H9 (cell line): ENCODE measurements at regions not wholly inside any gene's neighbourhood (a gene's known extent, or its start where the extent isn't known, plus 50 kb on each side); places are given as distances from the start of the nearest gene placed in this dataset.

Experiments
- DNase-seq: peaks from one replicate; pipeline ENCODE4 v3.0.0-alpha.2; 2017
- H2AFZ ChIP-seq: one replicate; pipeline ENCODE4 v1.6.1; 2013; ENCODE audit warnings: mild to moderate bottlenecking, low read length, control low read depth, moderate library complexity
- H2AK5ac ChIP-seq: 2 replicates; pipeline ENCODE4 v1.6.1; 2013; ENCODE audit warnings: low read length, control low read depth, mixed read lengths; ENCODE audit not compliant: insufficient read length
- H2BK120ac ChIP-seq: one replicate; pipeline ENCODE4 v1.6.1; 2013; ENCODE audit warnings: low read depth, mild to moderate bottlenecking, low read length, control low read depth, inconsistent platforms; ENCODE audit not compliant: poor library complexity, severe bottlenecking
- H2BK12ac ChIP-seq: 2 replicates; pipeline ENCODE4 v1.6.1; 2013; ENCODE audit warnings: low read length, control low read depth, mixed read lengths, low read depth; ENCODE audit not compliant: insufficient read length
- H2BK15ac ChIP-seq: 2 replicates; pipeline ENCODE4 v1.6.1; 2013; ENCODE audit warnings: low read depth, low read length, control low read depth
- H2BK20ac ChIP-seq: one replicate; pipeline ENCODE4 v1.6.1; 2013; ENCODE audit warnings: low read depth, mild to moderate bottlenecking, low read length, control low read depth, inconsistent platforms; ENCODE audit not compliant: poor library complexity, severe bottlenecking
- H2BK5ac ChIP-seq: 2 replicates; pipeline ENCODE4 v1.6.1; 2013; ENCODE audit warnings: low read length, control low read depth, mixed read lengths; ENCODE audit not compliant: insufficient read length
- H3K14ac ChIP-seq: 2 replicates; pipeline ENCODE4 v1.6.1; 2013; ENCODE audit warnings: low read length, control low read depth; ENCODE audit not compliant: insufficient read depth
- H3K18ac ChIP-seq: 2 replicates; pipeline ENCODE4 v1.6.1; 2013; ENCODE audit warnings: low read depth, mild to moderate bottlenecking, mixed read lengths, low read length, control low read depth; ENCODE audit not compliant: insufficient read length
- H3K23ac ChIP-seq: 2 replicates; pipeline ENCODE4 v1.6.1; 2013; ENCODE audit warnings: low read length, control low read depth, mixed read lengths, low read depth; ENCODE audit not compliant: insufficient read length
- H3K23me2 ChIP-seq: 2 replicates; pipeline ENCODE4 v1.6.1; 2013; ENCODE audit warnings: low read depth, mild to moderate bottlenecking, mixed read lengths, low read length, control low read depth; ENCODE audit not compliant: insufficient read length, poor library complexity, severe bottlenecking
- H3K27ac ChIP-seq: 2 replicates; pipeline ENCODE4 v1.5.1; 2013; ENCODE audit warnings: low read length, control low read depth, mixed read lengths, low read depth; ENCODE audit not compliant: insufficient read length
- H3K27me3 ChIP-seq: 2 replicates; pipeline ENCODE4 v1.6.1; 2013; ENCODE audit warnings: low read length, control low read depth, inconsistent platforms; ENCODE audit not compliant: insufficient read depth
- H3K4ac ChIP-seq: 2 replicates; pipeline ENCODE4 v1.6.1; 2013; ENCODE audit warnings: low read depth, mild to moderate bottlenecking, control low read depth, inconsistent platforms, low read length, moderate library complexity
- H3K4me1 ChIP-seq: 2 replicates; pipeline ENCODE4 v1.6.1; 2013; ENCODE audit warnings: low read length, control low read depth, inconsistent platforms; ENCODE audit not compliant: insufficient read depth
- H3K4me2 ChIP-seq: 2 replicates; pipeline ENCODE4 v1.6.1; 2013; ENCODE audit warnings: low read length, control low read depth, mixed read lengths; ENCODE audit not compliant: insufficient read length, insufficient read depth
- H3K56ac ChIP-seq: 2 replicates; pipeline ENCODE4 v1.6.1; 2013; ENCODE audit warnings: low read depth, mild to moderate bottlenecking, mixed read lengths, low read length, control low read depth; ENCODE audit not compliant: insufficient read length
- H3K79me1 ChIP-seq: 2 replicates; pipeline ENCODE4 v1.6.1; 2013; ENCODE audit warnings: low read depth, mild to moderate bottlenecking, moderate library complexity, low read length, control low read depth, inconsistent platforms; ENCODE audit not compliant: insufficient read depth, poor library complexity, severe bottlenecking
- H3K79me2 ChIP-seq: 2 replicates; pipeline ENCODE4 v1.6.1; 2013; ENCODE audit warnings: low read length, control low read depth, inconsistent platforms; ENCODE audit not compliant: insufficient read depth
- H3K9ac ChIP-seq: 2 replicates; pipeline ENCODE4 v1.6.1; 2013; ENCODE audit warnings: low read length, control low read depth, mixed read lengths; ENCODE audit not compliant: insufficient read length; ENCODE audit errors: extremely low read depth
- H3K9me3 ChIP-seq: one replicate; pipeline ENCODE4 v1.6.1; 2013; ENCODE audit warnings: low read depth, low read length, inconsistent platforms; ENCODE audit not compliant: control insufficient read depth
- H3T11ph ChIP-seq: one replicate; pipeline ENCODE4 v1.6.1; 2013; ENCODE audit warnings: mild to moderate bottlenecking, low read length, control low read depth, inconsistent platforms
- H4K20me1 ChIP-seq: one replicate; pipeline ENCODE4 v1.6.1; 2013; ENCODE audit not compliant: control insufficient read depth, insufficient read length, insufficient read depth
- H4K5ac ChIP-seq: 2 replicates; pipeline ENCODE4 v1.6.1; 2013; ENCODE audit warnings: low read depth, mild to moderate bottlenecking, mixed read lengths, low read length, control low read depth; ENCODE audit not compliant: insufficient read length
- H4K8ac ChIP-seq: replicated peaks from 2 replicates; pipeline ENCODE4 v1.6.1; 2013; ENCODE audit warnings: low read length, control low read depth, mixed read lengths, low read depth; ENCODE audit not compliant: insufficient read length
- H4K91ac ChIP-seq: 2 replicates; pipeline ENCODE4 v1.6.1; 2013; ENCODE audit warnings: low read depth, mild to moderate bottlenecking, moderate library complexity, mixed read lengths, low read length, control low read depth; ENCODE audit not compliant: insufficient read length
- H3K27ac Mint-ChIP-seq, 3 experiments: 2 replicates in 2 of 3; 3 replicates in 1 of 3; pipeline ENCODE4 v1.8.0; 2020 to 2021; ENCODE audit warnings: mixed read lengths in 3 of 3, mild to moderate bottlenecking in 1 of 3, moderate library complexity in 1 of 3
- H3K27me3 Mint-ChIP-seq: 2 replicates; pipeline ENCODE4 v1.8.0; 2021; ENCODE audit warnings: low read depth, mild to moderate bottlenecking, moderate library complexity, mixed read lengths
- H3K36me3 Mint-ChIP-seq, 3 experiments: 2 replicates in 2 of 3; 3 replicates in 1 of 3; pipeline ENCODE4 v1.8.0; 2020 to 2021; ENCODE audit warnings: low read depth in 3 of 3, mixed read lengths in 3 of 3; ENCODE audit not compliant: insufficient read depth in 1 of 3
- H3K4me1 Mint-ChIP-seq, 2 experiments: 2 replicates each; pipeline ENCODE4 v1.8.0; 2020; ENCODE audit warnings: mixed read lengths in 2 of 2
- H3K4me3 Mint-ChIP-seq, 2 experiments: 2 replicates in 1 of 2; 3 replicates in 1 of 2; pipeline ENCODE4 v1.8.0; 2020 to 2021; ENCODE audit warnings: mild to moderate bottlenecking in 2 of 2, mixed read lengths in 2 of 2, moderate library complexity in 1 of 2
- H3K9me3 Mint-ChIP-seq, 2 experiments: 2 replicates in 1 of 2; 3 replicates in 1 of 2; pipeline ENCODE4 v1.8.0; 2020; ENCODE audit warnings: mild to moderate bottlenecking in 2 of 2, mixed read lengths in 2 of 2, moderate library complexity in 1 of 2
- WGBS: extraction: QIAGEN DNeasy Blood & Tissue Kit; methylation state at CpG from one replicate; pipeline ENCODE4 v1.1.7; 2013; ENCODE audit warnings: missing lambda C conversion rate, low lambda C conversion rate, mixed read lengths; ENCODE audit not compliant: insufficient read length; ENCODE audit errors: extremely low coverage; 5-methylcytosine and 5-hydroxymethylcytosine counted together
- TF ChIP-seq, protein P1 (sequence below): fragments of 200-600 bp; sonication (generic); conservative IDR thresholded peaks from 3 replicates; pipeline ENCODE4 v1.8.0; 2021; ENCODE audit warnings: antibody characterized with exemption, mild to moderate bottlenecking

- Histone ChIP-seq H2BK20ac (no peak overlapping the region), H2BK15ac (no peak overlapping the region; the same call in 1 of the 2 replicates), H3K4ac (no peak overlapping the region), H3K9me3 (no peaks in the 10 kb centered on the region), H3K56ac (no peak overlapping the region), H2BK120ac (no peak overlapping the region), H3K4me2 (peak overlapping the region; percentile 11), H3K79me2 (no peaks in the 10 kb centered on the region), H2BK12ac (no peak overlapping the region), H4K20me1 (peaks cover 3% of the 10 kb centered on the region), H3K23ac (no peak overlapping the region), H3K27ac (no peak overlapping the region), H3K18ac (no peak overlapping the region), H3K9ac (no peak overlapping the region), H2AFZ (no peak overlapping the region), H3K79me1 (no peaks in the 10 kb centered on the region), H3K27me3 (peaks cover 35% of the 10 kb centered on the region), H3K23me2 (peaks cover 11% of the 10 kb centered on the region), H4K5ac (no peak overlapping the region), H2BK5ac (no peak overlapping the region), H3K14ac (no peak overlapping the region), H3T11ph (no peak overlapping the region), H4K8ac (no peak overlapping the region), H2AK5ac (no peak overlapping the region), H4K91ac (no peak overlapping the region), H3K4me1 (peaks cover 3% of the 10 kb centered on the region; the same call in 1 of the 2 replicates)
- WGBS: no CpG with 5 or more reads among the region's 42 CpGs
- Mint-ChIP-seq H3K27me3 (peaks cover 89% of the 10 kb centered on the region), H3K36me3 (peaks cover 0 to 4% (median 0%) of the 10 kb centered on the region in 3 experiments; a peak in 2 of 7 replicates), H3K27ac (peak overlapping the region in 1 of 3 experiments; percentile 89; a peak in 2 of 7 replicates), H3K9me3 (peaks cover 0 to 2% of the 10 kb centered on the region in 2 experiments; a peak in 2 of 5 replicates), H3K4me3 (peak overlapping the region; percentile 61 to 82), H3K4me1 (peaks cover 27 to 38% of the 10 kb centered on the region in 2 experiments)
- TF ChIP-seq, protein P1, sequence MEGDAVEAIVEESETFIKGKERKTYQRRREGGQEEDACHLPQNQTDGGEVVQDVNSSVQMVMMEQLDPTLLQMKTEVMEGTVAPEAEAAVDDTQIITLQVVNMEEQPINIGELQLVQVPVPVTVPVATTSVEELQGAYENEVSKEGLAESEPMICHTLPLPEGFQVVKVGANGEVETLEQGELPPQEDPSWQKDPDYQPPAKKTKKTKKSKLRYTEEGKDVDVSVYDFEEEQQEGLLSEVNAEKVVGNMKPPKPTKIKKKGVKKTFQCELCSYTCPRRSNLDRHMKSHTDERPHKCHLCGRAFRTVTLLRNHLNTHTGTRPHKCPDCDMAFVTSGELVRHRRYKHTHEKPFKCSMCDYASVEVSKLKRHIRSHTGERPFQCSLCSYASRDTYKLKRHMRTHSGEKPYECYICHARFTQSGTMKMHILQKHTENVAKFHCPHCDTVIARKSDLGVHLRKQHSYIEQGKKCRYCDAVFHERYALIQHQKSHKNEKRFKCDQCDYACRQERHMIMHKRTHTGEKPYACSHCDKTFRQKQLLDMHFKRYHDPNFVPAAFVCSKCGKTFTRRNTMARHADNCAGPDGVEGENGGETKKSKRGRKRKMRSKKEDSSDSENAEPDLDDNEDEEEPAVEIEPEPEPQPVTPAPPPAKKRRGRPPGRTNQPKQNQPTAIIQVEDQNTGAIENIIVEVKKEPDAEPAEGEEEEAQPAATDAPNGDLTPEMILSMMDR: no peak
- DNase-seq: peak; percentile 69
These were observed 62.8 kb upstream of the EPB41L1 start for GRCh38 chr20:36091561-36092397.
